ENCODE measurements at regions not wholly inside any gene's neighbourhood (a gene's known extent, or its start where the extent isn't known, plus 50 kb on each side); places are given as distances from the start of the nearest gene placed in this dataset.
"Not testable (repeated sequence)": the region's sequence is repeated elsewhere in the genome, so short reads cannot be mapped to it uniquely, and the experiment has no call there.

GRCh38 chr5:2153350-2153749 lies 270.6 kb upstream of the IRX4 start:
- DNase-seq (ENCODE audit: low spot score) = no peak
- TF ChIP-seq CTCF (IDR thresholded peaks at IDR 0.05; ENCODE audit: extremely low read depth, insufficient read depth, missing control alignments) = no peak
- in situ Hi-C loops (cut with MboI; ENCODE audit: low pct_unique_long_range_greater_than_20kb, low sequenced_read_pairs, unreplicated experiment) = no loop called here

- peak; percentile 27 for TF ChIP-seq CTCF (IDR thresholded peaks at IDR 0.05; ENCODE audit: extremely low read depth, insufficient read depth, missing control alignments)
- DNase-seq (ENCODE audit: low spot score); in situ Hi-C loops (cut with MboI; ENCODE audit: low pct_unique_long_range_greater_than_20kb, low sequenced_read_pairs, unreplicated experiment): not testable (repeated sequence)
Observed at GRCh38 chr5:2151301-2151888, 268.7 kb upstream of the IRX4 start.

GRCh38 chr5:2149195-2149539 lies 266.4 kb upstream of the IRX4 start:
- in situ Hi-C loops (cut with MboI; ENCODE audit: low pct_unique_long_range_greater_than_20kb, low sequenced_read_pairs, unreplicated experiment) = no loop called here
- no peak for DNase-seq (ENCODE audit: low spot score)
- TF ChIP-seq CTCF (IDR thresholded peaks at IDR 0.05; ENCODE audit: extremely low read depth, insufficient read depth, missing control alignments) = no peak

- DNase-seq (ENCODE audit: low spot score) = no peak
- TF ChIP-seq CTCF (IDR thresholded peaks at IDR 0.05; ENCODE audit: extremely low read depth, insufficient read depth, missing control alignments) = no peak
- in situ Hi-C loops (cut with MboI; ENCODE audit: low pct_unique_long_range_greater_than_20kb, low sequenced_read_pairs, unreplicated experiment) = no loop called here
Observed at GRCh38 chr5:2148312-2149194, 265.8 kb upstream of the IRX4 start.

GRCh38 chr5:2147504-2148311 lies 265.0 kb upstream of the IRX4 start:
- no peak for TF ChIP-seq CTCF (IDR thresholded peaks at IDR 0.05; ENCODE audit: extremely low read depth, insufficient read depth, missing control alignments)
- DNase-seq (ENCODE audit: low spot score) = no peak
- in situ Hi-C loops (cut with MboI; ENCODE audit: low pct_unique_long_range_greater_than_20kb, low sequenced_read_pairs, unreplicated experiment) = no loop called here

- no peak for DNase-seq (ENCODE audit: low spot score)
- no peak for TF ChIP-seq CTCF (IDR thresholded peaks at IDR 0.05; ENCODE audit: extremely low read depth, insufficient read depth, missing control alignments)
- in situ Hi-C loops (cut with MboI; ENCODE audit: low pct_unique_long_range_greater_than_20kb, low sequenced_read_pairs, unreplicated experiment) = no loop called here
Observed at GRCh38 chr5:2143646-2144353, 261.1 kb upstream of the IRX4 start.

All from GM13977 (cell line).